ENCODE measurements at regions not wholly inside any gene's neighbourhood (a gene's known extent, or its start where the extent isn't known, plus 50 kb on each side); places are given as distances from the start of the nearest gene placed in this dataset.

GRCh38 chr9:73459817-73460216 lies 308.2 kb downstream of the ANXA1 start:
- no peak for DNase-seq (ENCODE audit: low spot score)

DNA sequence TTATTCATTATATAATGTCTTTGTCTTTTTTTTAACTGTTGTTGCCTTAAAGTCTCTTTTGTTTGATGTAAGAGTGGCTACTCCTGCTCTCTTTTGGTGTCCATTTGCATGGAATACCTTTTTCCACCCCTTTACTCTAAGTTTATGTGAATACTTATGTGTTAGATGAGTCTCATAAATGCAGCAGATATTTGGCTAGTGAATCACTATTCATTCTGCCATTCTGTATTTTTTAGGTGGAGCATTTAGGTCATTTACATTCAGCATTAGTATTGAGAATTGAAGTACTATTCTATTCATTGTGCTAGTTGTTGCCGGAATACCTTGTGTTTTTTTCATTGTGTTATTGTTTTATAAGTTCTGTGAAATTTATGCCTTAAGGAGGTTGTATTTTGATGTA lies 317.1 kb downstream of the ANXA1 start:
- DNase-seq (ENCODE audit: low spot score): no peak

GRCh38 chr9:73470766-73471165 lies 319.1 kb downstream of the ANXA1 start:
- DNase-seq (ENCODE audit: low spot score): no peak

DNA sequence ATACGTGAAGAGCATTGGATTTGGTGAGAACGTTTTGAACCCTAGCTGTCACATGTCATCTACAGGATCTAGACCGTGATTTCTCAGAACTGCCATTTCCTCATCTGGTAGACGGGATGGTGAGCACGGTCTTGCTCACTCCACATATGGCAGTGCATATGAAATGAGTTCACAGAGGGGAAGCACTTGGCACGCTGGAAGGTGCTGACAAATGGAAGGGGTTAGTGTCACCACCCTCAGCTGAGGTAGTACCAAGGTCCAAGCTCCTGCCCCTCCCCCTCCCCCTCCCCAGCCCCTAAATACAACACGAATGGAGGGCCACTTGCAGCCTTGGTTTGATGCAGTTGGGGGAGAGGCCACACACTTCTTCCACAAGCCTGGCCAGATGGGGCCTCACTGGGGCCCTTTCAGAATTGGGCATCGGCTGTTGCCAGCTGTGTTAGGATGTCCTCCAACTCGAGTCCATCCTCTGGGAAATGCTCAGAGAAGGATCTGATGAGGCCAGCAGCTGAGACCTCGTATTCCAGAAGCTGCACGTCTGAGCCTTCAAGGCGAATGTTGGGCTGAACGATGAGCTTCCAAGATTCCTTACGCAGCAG lies 322.4 kb downstream of the ANXA1 start:
- no peak for DNase-seq (ENCODE audit: low spot score)

- DNase-seq (ENCODE audit: low spot score): no peak
These were observed 323.0 kb downstream of the ANXA1 start for GRCh38 chr9:73474625-73475024.

- no peak for DNase-seq (ENCODE audit: low spot score)
These were observed 343.2 kb downstream of the ANXA1 start for GRCh38 chr9:73494894-73495293.

DNA sequence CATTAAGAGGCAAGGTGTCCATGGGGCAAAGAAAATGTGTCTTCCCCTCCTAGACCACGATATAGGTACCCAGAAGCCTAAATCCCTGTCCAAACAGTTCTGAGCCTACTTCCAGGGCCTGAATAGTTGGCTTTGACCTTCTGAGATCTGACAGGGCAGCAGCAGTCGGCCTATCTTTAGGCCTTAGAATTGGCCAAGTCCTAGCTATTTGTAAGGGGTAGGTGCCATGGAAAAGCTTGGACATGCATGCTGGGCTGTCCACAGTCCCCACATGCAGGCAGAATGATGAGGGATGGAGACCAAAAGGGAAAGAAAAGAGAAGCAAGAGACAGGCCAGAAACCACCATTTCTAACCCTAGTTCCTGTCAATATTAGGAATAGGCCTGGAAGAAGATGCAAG lies 346.1 kb downstream of the ANXA1 start:
- DNase-seq (ENCODE audit: low spot score): no peak

- DNase-seq (ENCODE audit: low spot score): no peak
These were observed 363.6 kb downstream of the ANXA1 start for GRCh38 chr9:73515216-73515615.

GRCh38 chr9:73523391-73523790 lies 371.7 kb downstream of the ANXA1 start:
- DNase-seq (ENCODE audit: low spot score): no peak

DNA sequence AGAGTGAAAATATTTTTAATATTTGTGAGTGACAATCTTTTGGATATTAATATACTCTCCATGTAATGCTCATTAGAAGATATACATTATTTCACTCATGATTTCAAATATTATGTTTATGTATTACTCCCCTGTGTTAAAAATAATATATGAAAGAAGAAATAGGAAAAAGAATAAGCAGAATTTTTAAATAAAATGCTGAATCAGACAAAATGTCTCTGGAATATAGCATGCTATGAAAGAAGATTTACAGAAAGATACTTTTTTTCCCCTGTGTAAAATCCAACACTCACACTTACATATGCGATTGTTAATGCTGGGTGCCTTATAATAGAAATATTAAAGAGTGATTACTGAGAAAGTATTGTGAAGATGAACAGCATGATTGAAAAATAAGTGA lies 373.7 kb downstream of the ANXA1 start:
- DNase-seq (ENCODE audit: low spot score): no peak

GRCh38 chr9:73527521-73527920 lies 375.9 kb downstream of the ANXA1 start:
- DNase-seq (ENCODE audit: low spot score): no peak

- no peak for DNase-seq (ENCODE audit: low spot score)
These were observed 377.3 kb downstream of the ANXA1 start for GRCh38 chr9:73528926-73529325.

- DNase-seq (ENCODE audit: low spot score): no peak
These were observed 378.0 kb downstream of the ANXA1 start for GRCh38 chr9:73529666-73530065.

- DNase-seq (ENCODE audit: low spot score): no peak
These were observed 379.4 kb downstream of the ANXA1 start for GRCh38 chr9:73531051-73531532.

GRCh38 chr9:73531658-73532057 lies 380.0 kb downstream of the ANXA1 start:
- no peak for DNase-seq (ENCODE audit: low spot score)

DNA sequence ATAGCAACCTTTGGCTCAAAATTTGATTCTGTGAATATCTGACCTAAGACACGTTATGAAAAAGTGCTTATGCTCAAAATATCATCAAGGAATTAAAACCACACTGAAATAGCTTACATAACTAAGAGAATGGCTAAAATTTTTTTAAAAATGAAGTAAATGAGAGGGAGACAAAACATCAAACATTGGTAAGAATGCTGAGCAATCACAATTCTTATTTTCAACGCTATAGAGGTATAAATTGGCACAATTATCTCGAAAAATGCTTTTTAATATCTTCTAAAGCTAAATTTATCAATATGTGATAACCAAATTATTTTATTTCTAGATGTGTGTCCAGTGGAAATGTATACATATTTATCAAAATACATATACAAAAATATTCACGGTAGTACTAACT lies 381.3 kb downstream of the ANXA1 start:
- DNase-seq (ENCODE audit: low spot score): no peak

DNA sequence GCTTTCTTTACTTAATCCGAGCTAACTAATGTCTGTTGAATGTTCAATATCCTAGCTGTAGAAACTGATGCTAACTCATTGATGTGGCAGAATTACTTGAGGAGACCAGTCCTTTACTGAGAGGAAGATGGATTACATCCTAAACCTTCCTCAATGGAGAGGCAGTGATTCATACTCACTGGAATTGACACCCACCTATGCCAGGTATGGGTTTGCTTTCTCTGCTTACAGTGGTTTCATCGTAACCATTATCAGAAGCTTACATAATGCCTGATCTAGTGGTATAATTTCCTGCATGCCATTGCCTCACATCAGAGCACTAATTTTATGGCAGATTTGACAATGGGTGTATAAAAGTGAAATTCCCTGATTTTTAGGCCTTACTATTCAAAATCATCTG lies 384.7 kb downstream of the ANXA1 start:
- no peak for DNase-seq (ENCODE audit: low spot score)

DNA sequence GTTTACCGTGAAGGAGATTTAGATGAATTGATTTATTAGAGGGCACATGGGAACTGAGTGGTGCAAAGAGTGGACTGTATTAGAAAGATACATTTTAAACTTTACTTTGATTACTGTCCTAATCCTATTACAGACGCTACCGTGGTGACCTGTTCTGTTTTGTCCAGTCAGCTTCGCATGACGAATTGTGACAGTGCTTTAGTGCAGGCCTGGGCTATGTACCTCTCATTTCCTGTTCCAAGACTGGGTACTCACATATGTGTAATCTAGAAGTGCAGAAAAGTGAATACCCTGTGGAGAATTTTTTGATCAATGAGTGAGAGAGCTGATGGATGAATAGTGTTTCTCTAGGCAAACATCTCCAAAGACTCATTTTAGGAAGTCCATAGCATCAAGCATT lies 385.9 kb downstream of the ANXA1 start:
- DNase-seq (ENCODE audit: low spot score): no peak

- no peak for DNase-seq (ENCODE audit: low spot score)
These were observed 388.3 kb downstream of the ANXA1 start for GRCh38 chr9:73539881-73540390.

- DNase-seq (ENCODE audit: low spot score): no peak
These were observed 390.3 kb downstream of the ANXA1 start for GRCh38 chr9:73541923-73542322.

DNA sequence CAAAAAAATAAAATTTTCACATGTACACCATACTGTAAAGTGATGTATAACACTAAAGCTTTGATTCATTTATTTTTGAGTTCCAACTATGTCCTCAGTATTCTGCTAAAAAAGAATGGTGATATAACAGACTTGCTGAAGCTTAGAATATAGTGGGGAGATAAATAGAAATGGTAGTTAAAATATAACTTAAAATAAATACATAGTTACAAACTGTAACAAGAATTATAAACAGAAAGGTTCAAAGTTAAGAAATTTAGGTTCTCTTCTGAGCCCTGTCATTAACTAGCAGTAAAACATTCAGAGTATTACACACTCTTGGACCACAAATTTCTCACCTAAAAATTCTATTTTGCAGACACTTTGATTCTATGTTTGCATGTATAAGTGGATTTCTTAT lies 392.1 kb downstream of the ANXA1 start:
- no peak for DNase-seq (ENCODE audit: low spot score)

- no peak for DNase-seq (ENCODE audit: low spot score)
These were observed 396.5 kb downstream of the ANXA1 start for GRCh38 chr9:73548201-73548600.

DNA sequence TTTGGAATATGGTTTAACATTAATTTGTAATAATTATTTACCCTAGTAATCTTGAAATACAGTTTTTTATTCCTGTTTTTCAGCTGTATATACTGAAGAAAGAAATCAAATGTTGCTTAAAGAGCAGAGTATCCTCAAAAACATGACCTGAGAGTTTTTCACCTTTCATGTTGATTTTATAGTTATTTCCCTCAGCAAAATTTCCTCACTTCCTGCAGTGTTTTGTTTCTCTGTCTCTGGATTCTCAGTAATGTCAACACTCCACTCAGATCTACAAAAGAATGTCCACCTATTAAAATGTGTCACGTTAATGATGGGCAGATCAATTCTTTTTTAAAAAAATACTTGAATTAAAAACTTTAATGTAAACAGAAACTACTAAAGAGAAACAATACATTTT lies 398.3 kb downstream of the ANXA1 start:
- DNase-seq (ENCODE audit: low spot score): no peak

DNA sequence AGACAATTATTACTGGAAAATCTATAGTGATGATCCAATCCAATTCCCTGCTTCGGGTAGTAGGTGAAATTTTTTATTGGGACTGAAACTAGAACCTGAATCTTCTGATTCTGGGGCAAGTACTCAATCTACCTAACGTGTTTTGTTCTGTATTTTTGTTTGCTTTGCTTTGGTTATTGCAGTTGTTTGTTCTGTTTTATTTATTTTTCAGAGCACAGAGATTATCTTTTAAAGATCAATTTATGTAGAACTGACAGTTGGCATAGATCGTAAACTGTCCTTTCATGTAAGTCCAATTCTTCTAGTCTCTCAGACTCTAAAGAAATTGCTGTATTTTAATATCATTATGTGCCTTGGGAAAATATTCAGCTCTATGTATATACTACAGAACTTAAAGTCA lies 401.6 kb downstream of the ANXA1 start:
- DNase-seq (ENCODE audit: low spot score): no peak
